WTC11 (cell line): ENCODE measurements at regions not wholly inside any gene's neighbourhood (a gene's known extent, or its start where the extent isn't known, plus 50 kb on each side); places are given as distances from the start of the nearest gene placed in this dataset.

Source experiments
- ATAC-seq: fragments of 200-7000 bp; cut with Tn5 transposase; 2 replicates; pipeline ENCODE4 v1.10.0; 2021; ENCODE audit warnings: mild to moderate bottlenecking, moderate library complexity
- CTCF ChIA-PET: fragments of 300-600 bp; sonication (Branson Sonifier 250); formaldehyde crosslinking; loops from one replicate; lab custom pipeline; 2021; ENCODE audit warnings: antibody characterized with exemption; lab: Charles Lee
- POLR2A ChIA-PET: fragments of 350-600 bp; sonication (Branson Sonifier 250); formaldehyde crosslinking; loops from one replicate; lab custom pipeline; 2021; ENCODE audit warnings: antibody characterized with exemption; lab: Charles Lee
- DNase-seq: peaks from one replicate; pipeline ENCODE4 v3.0.0; 2021; ENCODE audit warnings: low spot score
- H3K27ac Mint-ChIP-seq: 2 replicates; pipeline ENCODE4 v1.8.0; 2021; ENCODE audit warnings: mixed read lengths
- H3K27me3 Mint-ChIP-seq: 2 replicates; pipeline ENCODE4 v1.8.0; 2021; ENCODE audit warnings: low read depth, mild to moderate bottlenecking, moderate library complexity, mixed read lengths
- H3K36me3 Mint-ChIP-seq: 2 replicates; pipeline ENCODE4 v1.8.0; 2021; ENCODE audit warnings: mixed read lengths
- H3K4me1 Mint-ChIP-seq: 2 replicates; pipeline ENCODE4 v1.8.0; 2022; ENCODE audit warnings: mixed read lengths
- H3K4me3 Mint-ChIP-seq: 2 replicates; pipeline ENCODE4 v1.8.0; 2021; ENCODE audit warnings: mild to moderate bottlenecking, moderate library complexity, mixed read lengths
- H3K9me3 Mint-ChIP-seq: 2 replicates; pipeline ENCODE4 v1.8.0; 2021; ENCODE audit warnings: mixed read lengths
- ATF6 ChIP-seq: sonication (generic); formaldehyde crosslinking; IDR thresholded peaks from 2 replicates; pipeline ENCODE4 v1.8.1; 2023; ENCODE audit warnings: mild to moderate bottlenecking, missing genetic modification reagents
- CBFB ChIP-seq: sonication (generic); formaldehyde crosslinking; IDR thresholded peaks from 2 replicates; pipeline ENCODE4 v1.8.1; 2022; ENCODE audit warnings: mild to moderate bottlenecking, low read depth, missing genetic modification reagents
- CREM ChIP-seq: sonication (generic); formaldehyde crosslinking; IDR thresholded peaks from 2 replicates; pipeline ENCODE4 v1.8.1; 2022; ENCODE audit warnings: mild to moderate bottlenecking, missing genetic modification reagents, moderate library complexity
- FOXP4 ChIP-seq: sonication (generic); formaldehyde crosslinking; IDR thresholded peaks from 2 replicates; pipeline ENCODE4 v1.8.0; 2022; ENCODE audit warnings: mild to moderate bottlenecking, missing genetic modification reagents
- GRHL2 ChIP-seq: fragments of 250-450 bp; sonication (Bioruptor Pico); IDR thresholded peaks from 2 replicates; pipeline ENCODE4 v1.8.0; 2022; ENCODE audit warnings: mild to moderate bottlenecking, moderate library complexity; ENCODE audit not compliant: insufficient replicate concordance, severe bottlenecking
- GTF2I ChIP-seq: fragments of 250-450 bp; sonication (Bioruptor Pico); conservative IDR thresholded peaks from 2 replicates; pipeline ENCODE4 v1.4.0; 2021; ENCODE audit warnings: mild to moderate bottlenecking
- IRF2 ChIP-seq: sonication (generic); formaldehyde crosslinking; IDR thresholded peaks from 2 replicates; pipeline ENCODE4 v1.8.0; 2022; ENCODE audit warnings: low read depth, missing genetic modification reagents, borderline replicate concordance
- JUN ChIP-seq: sonication (generic); formaldehyde crosslinking; IDR thresholded peaks from 2 replicates; pipeline ENCODE4 v1.8.0; 2023; ENCODE audit warnings: mild to moderate bottlenecking, missing genetic modification reagents
- MAX ChIP-seq: sonication (generic); formaldehyde crosslinking; IDR thresholded peaks from 2 replicates; pipeline ENCODE4 v1.8.0; 2022; ENCODE audit warnings: mild to moderate bottlenecking, missing genetic modification reagents
- NFATC4 ChIP-seq: fragments of 250-450 bp; sonication (Bioruptor Pico); IDR thresholded peaks from 2 replicates; pipeline ENCODE4 v1.9.0; 2021; ENCODE audit warnings: mild to moderate bottlenecking
- RELA ChIP-seq: sonication (generic); formaldehyde crosslinking; IDR thresholded peaks from 2 replicates; pipeline ENCODE4 v1.8.1; 2022; ENCODE audit warnings: missing genetic modification reagents, mild to moderate bottlenecking, borderline replicate concordance
- SMAD3 ChIP-seq: sonication (generic); formaldehyde crosslinking; IDR thresholded peaks from 2 replicates; pipeline ENCODE4 v1.8.0; 2022; ENCODE audit warnings: missing genetic modification reagents, mild to moderate bottlenecking, borderline replicate concordance
- SP1 ChIP-seq: sonication (generic); formaldehyde crosslinking; conservative IDR thresholded peaks from 2 replicates; pipeline ENCODE4 v1.8.1; 2022; ENCODE audit warnings: missing genetic modification reagents
- ZBTB21 ChIP-seq: sonication (generic); formaldehyde crosslinking; IDR thresholded peaks from 2 replicates; pipeline ENCODE4 v1.8.1; 2023; ENCODE audit warnings: mild to moderate bottlenecking, missing genetic modification reagents, borderline replicate concordance
- ZNF121 ChIP-seq: sonication (generic); formaldehyde crosslinking; IDR thresholded peaks from 2 replicates; pipeline ENCODE4 v1.8.0; 2023; ENCODE audit warnings: missing genetic modification reagents
- ZNF219 ChIP-seq: sonication (generic); formaldehyde crosslinking; IDR thresholded peaks from 2 replicates; pipeline ENCODE4 v1.8.0; 2023; ENCODE audit warnings: missing genetic modification reagents, mild to moderate bottlenecking, borderline replicate concordance
- TF ChIP-seq, protein P1 (sequence below): sonication (generic); formaldehyde crosslinking; IDR thresholded peaks from 2 replicates; pipeline ENCODE4 v1.8.1; 2022; ENCODE audit warnings: mild to moderate bottlenecking, moderate library complexity, missing genetic modification reagents
- TF ChIP-seq, protein P2 (sequence below): sonication (generic); formaldehyde crosslinking; IDR thresholded peaks from 2 replicates; pipeline ENCODE4 v1.8.0; 2022; ENCODE audit warnings: mild to moderate bottlenecking, missing genetic modification reagents
- TF ChIP-seq, protein P3 (sequence below): sonication (generic); formaldehyde crosslinking; IDR thresholded peaks from 2 replicates; pipeline ENCODE4 v1.8.1; 2022; ENCODE audit warnings: missing genetic modification reagents, borderline replicate concordance

GRCh38 chr2:8297376-8298231 is 384.3 kb upstream of the ID2 start (continued):
- TF ChIP-seq ATF6 (CRISPR knock-in tag) = no peak
- no peak for TF ChIP-seq ZBTB21 (CRISPR knock-in tag)
- TF ChIP-seq, protein P1, sequence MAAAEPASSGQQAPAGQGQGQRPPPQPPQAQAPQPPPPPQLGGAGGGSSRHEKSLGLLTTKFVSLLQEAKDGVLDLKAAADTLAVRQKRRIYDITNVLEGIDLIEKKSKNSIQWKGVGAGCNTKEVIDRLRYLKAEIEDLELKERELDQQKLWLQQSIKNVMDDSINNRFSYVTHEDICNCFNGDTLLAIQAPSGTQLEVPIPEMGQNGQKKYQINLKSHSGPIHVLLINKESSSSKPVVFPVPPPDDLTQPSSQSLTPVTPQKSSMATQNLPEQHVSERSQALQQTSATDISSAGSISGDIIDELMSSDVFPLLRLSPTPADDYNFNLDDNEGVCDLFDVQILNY (CRISPR knock-in tag) = no peak
- TF ChIP-seq RELA (CRISPR knock-in tag) = no peak
- no peak for TF ChIP-seq NFATC4
- TF ChIP-seq CREM (CRISPR knock-in tag) = no peak
- no peak for TF ChIP-seq ZNF219 (CRISPR knock-in tag)
- no peak for TF ChIP-seq JUN (CRISPR knock-in tag)
- TF ChIP-seq SP1 (CRISPR knock-in tag) = no peak
- no peak for TF ChIP-seq IRF2 (CRISPR knock-in tag)
- TF ChIP-seq SMAD3 (CRISPR knock-in tag) = no peak
- TF ChIP-seq, protein P2, sequence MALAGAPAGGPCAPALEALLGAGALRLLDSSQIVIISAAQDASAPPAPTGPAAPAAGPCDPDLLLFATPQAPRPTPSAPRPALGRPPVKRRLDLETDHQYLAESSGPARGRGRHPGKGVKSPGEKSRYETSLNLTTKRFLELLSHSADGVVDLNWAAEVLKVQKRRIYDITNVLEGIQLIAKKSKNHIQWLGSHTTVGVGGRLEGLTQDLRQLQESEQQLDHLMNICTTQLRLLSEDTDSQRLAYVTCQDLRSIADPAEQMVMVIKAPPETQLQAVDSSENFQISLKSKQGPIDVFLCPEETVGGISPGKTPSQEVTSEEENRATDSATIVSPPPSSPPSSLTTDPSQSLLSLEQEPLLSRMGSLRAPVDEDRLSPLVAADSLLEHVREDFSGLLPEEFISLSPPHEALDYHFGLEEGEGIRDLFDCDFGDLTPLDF (CRISPR knock-in tag) = no peak
- no peak for TF ChIP-seq MAX (CRISPR knock-in tag)

DNA sequence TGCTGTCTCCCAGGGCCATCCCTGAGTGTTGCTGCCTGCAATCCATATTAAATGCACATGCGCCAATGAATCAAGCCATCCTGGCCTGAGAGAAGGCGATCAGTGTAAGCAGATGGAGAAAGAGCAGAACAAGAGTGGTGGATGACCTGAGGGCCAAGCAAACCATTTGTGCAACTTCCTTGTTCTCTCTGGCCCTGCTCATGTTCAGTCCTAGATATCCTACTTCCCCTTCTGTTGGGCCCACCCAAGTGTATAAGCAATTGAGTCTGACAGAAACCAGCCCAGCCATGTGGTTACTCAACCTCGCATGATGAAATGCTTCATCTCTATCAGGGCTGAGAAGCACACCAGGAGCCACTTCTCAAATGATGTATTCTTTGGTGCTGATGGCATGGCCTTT is 383.1 kb upstream of the ID2 start:
- POLR2A ChIA-PET = no interaction called here
- Mint-ChIP-seq H3K27ac (no peak overlapping the region), H3K9me3 (peaks cover 50% of the 10 kb centered on the region), H3K4me3 (no peak overlapping the region), H3K27me3 (no peaks in the 10 kb centered on the region), H3K4me1 (peaks cover 6% of the 10 kb centered on the region; the same call in 1 of the 2 replicates), H3K36me3 (no peaks in the 10 kb centered on the region)
- DNase-seq (no peak), ATAC-seq (no peak)
- TF ChIP-seq FOXP4 (CRISPR knock-in tag) (no peak), GRHL2 (CRISPR knock-in tag) (no peak), CBFB (CRISPR knock-in tag) (no peak), ZNF121 (no peak), GTF2I (CRISPR knock-in tag) (no peak)
- TF ChIP-seq, protein P3, sequence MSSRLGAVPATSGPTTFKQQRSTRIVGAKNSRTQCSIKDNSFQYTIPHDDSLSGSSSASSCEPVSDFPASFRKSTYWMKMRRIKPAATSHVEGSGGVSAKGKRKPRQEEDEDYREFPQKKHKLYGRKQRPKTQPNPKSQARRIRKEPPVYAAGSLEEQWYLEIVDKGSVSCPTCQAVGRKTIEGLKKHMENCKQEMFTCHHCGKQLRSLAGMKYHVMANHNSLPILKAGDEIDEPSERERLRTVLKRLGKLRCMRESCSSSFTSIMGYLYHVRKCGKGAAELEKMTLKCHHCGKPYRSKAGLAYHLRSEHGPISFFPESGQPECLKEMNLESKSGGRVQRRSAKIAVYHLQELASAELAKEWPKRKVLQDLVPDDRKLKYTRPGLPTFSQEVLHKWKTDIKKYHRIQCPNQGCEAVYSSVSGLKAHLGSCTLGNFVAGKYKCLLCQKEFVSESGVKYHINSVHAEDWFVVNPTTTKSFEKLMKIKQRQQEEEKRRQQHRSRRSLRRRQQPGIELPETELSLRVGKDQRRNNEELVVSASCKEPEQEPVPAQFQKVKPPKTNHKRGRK = no peak
- CTCF ChIA-PET = no interaction called here
